AG09319 (cell line): ENCODE measurements at regions not wholly inside any gene's neighbourhood (a gene's known extent, or its start where the extent isn't known, plus 50 kb on each side); places are given as distances from the start of the nearest gene placed in this dataset.

Experiments
- DNase-seq: peaks from one replicate; pipeline ENCODE4 v3.0.0-alpha.2; 2010; ENCODE audit warnings: low read depth; ENCODE audit errors: extremely low read depth
- TF ChIP-seq, protein P1 (sequence below): IDR thresholded peaks from 2 replicates; pipeline ENCODE4 v1.5.1; 2011; ENCODE audit warnings: low read depth, mild to moderate bottlenecking, inconsistent platforms, low read length, moderate library complexity

DNA sequence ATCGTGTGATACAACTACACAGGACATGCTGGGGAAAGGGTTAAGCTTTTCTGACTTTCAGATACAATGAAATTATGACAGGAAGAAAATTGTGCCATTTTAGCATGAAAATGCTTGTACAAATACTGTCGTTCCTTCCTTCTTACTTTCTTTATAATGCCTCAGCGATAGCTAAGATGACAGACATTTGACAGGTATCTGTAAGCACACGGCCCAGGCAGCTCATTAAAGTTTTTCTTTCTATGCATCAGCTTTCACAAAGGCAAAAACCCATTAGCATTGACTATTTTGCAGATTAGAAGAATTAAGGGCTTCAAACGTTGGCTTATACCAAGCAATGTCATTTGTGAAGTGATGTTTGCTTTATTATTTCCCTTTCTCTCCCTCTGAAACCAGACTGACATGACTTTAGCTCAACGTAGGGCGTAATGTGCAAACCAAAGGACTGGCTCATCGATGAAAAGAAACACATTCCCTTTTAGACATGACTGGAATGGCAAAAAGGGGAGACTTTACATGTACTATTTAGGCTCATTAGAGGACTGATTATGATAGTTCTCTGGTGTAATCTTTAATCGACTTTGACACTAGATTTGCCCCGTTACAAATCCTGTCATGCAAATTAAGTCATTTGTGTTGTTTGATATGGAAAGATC, 258.4 kb upstream of the SP8 start:
- TF ChIP-seq, protein P1, sequence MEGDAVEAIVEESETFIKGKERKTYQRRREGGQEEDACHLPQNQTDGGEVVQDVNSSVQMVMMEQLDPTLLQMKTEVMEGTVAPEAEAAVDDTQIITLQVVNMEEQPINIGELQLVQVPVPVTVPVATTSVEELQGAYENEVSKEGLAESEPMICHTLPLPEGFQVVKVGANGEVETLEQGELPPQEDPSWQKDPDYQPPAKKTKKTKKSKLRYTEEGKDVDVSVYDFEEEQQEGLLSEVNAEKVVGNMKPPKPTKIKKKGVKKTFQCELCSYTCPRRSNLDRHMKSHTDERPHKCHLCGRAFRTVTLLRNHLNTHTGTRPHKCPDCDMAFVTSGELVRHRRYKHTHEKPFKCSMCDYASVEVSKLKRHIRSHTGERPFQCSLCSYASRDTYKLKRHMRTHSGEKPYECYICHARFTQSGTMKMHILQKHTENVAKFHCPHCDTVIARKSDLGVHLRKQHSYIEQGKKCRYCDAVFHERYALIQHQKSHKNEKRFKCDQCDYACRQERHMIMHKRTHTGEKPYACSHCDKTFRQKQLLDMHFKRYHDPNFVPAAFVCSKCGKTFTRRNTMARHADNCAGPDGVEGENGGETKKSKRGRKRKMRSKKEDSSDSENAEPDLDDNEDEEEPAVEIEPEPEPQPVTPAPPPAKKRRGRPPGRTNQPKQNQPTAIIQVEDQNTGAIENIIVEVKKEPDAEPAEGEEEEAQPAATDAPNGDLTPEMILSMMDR: no peak

DNA sequence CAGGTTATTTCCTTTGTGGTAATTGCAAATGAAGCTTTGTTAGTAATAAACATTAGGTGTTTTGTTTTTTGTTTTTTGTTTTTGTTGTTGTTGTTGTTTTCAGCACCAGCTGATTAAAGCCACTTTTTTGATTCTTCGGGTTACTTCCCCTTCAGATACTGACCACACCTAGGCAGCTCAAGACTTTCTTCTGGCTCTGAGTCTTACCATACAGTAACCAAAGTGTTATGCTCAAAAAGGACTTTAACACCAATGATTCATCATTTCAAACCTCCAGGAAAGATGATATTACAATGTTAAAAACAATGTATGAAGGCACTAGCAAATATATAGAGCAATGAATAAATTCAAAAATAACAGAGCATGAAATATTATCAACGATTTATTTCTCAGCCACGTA, 265.2 kb upstream of the SP8 start:
- TF ChIP-seq, protein P1: no peak
- no peak for DNase-seq

More for the DNA sequence above, 258.4 kb upstream of the SP8 start:
- DNase-seq: no peak

DNA sequence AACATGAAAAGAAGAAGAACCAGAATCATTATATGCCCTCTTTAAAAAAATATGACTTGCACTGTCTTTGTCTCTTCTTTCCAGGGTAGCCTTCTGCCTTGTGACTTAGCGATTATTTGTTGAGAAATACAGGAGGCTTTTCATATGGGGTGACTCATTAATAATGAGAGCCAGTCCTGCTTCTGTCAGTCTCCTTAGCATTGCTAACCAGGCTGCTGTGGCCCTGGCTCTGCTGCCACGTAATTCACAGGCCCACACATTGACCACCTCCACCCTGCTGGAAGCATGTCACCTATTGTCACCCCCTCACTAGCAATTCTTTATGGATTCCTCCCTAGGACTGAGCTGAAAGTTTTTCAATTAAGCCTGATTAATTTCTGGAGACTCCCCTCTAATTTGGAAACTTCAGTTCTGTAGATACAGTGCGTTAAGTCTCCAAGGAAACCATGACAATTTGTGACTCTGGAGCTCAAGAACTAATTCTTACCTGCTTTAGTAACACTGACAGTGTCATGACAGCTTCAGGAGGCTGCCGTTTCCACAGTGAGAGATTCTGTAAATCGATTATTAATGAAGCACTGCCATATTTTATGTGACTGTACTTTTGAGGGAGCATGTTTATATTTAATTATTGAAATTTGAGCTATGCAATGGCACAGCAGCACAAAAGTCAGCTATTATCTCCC, 267.9 kb upstream of the SP8 start:
- no peak for DNase-seq

DNA sequence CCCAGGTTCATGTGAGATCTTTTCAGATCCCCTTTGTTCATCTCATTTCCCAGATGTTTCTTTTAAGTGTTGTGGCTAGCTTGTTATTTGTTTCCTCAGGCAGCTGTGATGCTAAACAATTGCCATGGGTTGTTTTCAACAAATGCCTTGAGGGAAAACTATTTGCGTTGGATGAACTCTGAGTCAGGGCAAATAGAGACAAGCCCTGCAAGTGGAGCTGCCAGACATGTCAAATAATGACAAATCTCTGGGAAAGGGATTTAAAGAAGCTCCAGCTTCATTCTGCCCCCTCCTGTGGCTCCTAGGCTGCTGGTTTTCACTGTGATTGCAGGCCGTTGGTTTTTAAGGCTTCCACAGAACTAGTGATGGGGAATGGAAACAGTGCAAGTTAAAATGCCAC, 272.4 kb upstream of the SP8 start:
- DNase-seq: no peak
- TF ChIP-seq, protein P1: no peak

More for the DNA sequence above, 267.9 kb upstream of the SP8 start:
- TF ChIP-seq, protein P1: no peak

DNA sequence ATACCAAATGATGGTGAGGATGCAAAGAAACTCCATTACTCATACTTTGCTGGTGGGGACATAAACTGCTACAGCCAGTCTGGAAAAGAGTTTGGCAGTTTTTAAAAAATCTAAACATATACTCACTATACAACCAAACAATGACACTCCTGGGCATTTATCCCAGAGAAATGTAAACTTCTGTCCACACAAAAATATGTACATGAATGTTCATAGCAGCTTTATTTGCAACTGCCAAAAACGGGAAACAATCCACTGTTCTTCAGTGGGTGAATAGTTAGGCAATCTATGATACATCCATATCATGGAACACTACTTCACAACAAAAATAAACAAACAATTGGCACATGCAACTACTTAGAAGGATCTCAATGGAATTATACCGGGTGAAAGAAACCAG, 276.4 kb upstream of the SP8 start:
- DNase-seq: no peak
- TF ChIP-seq, protein P1: no peak

DNA sequence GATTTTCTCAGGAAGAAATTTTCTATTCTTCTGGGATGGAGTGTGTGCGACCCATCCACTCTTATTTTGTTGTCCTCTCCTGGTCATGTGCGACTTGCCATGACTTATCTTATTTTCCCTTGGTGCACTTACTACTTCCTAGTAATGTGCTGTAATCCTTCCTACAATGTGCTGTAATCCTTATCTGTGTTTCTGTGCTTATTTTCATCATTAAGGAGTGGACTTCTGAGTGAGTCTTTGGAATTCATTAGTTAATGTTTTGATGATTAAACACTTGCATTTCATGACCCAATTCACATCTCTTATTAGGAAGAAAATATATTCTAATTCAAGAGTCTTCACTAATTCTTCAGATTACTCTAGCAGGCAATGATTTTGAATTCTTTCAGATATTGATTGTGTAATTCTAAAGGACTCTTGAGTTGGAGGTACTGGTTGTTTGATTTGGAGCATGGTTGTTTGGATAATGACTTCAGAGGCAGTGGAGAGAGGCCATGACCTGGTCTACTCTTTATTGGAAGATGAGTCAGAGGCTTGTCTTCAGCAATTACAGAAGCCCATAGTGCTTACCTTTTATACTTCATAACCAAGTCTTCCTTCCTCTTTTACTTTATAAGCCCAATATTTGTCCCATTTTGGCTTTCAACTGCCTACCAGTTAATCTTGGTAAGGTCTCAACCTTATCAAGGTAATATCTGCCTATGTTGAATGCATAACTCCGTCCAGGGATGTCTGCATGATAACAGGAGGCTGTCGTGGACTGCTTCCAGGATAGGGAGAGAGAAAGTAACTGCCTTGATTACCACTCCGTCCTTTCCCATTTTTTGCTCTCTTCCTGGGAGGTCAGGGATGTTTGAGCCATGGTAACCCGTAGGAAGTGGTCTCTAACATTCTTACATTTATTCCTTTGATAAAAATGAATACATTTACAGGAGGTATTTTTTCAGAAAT, 278.3 kb upstream of the SP8 start:
- DNase-seq: no peak
- TF ChIP-seq, protein P1: no peak
